ENCODE measurements at regions not wholly inside any gene's neighbourhood (a gene's known extent, or its start where the extent isn't known, plus 50 kb on each side); places are given as distances from the start of the nearest gene placed in this dataset.

GRCh38 chr3:102125994-102126368, 276.7 kb downstream of the NFKBIZ start:
- Histone ChIP-seq H3K27me3 (no peaks in the 10 kb centered on the region), H3K4me1 (no peaks in the 10 kb centered on the region), H3K27ac (no peak overlapping the region), H3K36me3 (no peaks in the 10 kb centered on the region), H3K9me3 (peaks cover 0 to 4% (median 0%) of the 10 kb centered on the region in 4 donors), H3K4me3 (no peak overlapping the region)
- TF ChIP-seq POLR2A (IDR thresholded peaks at IDR 0.05): no peak
- TF ChIP-seq CTCF (IDR thresholded peaks at IDR 0.05): no peak
- no peak for DNase-seq

GRCh38 chr3:102129760-102130608, 280.7 kb downstream of the NFKBIZ start:
- H3K4me1 ChIP-seq: no peaks in the 10 kb centered on the region
- no peaks in the 10 kb centered on the region for H3K9me3 ChIP-seq
- H3K36me3 ChIP-seq: no peaks in the 10 kb centered on the region
- peak overlapping the region in 1 of 4 donors; percentile 65 for H3K27ac ChIP-seq
- H3K27me3 ChIP-seq: no peaks in the 10 kb centered on the region
- no peak for DNase-seq
- no peak overlapping the region for H3K4me3 ChIP-seq
- no peak for TF ChIP-seq POLR2A (IDR thresholded peaks at IDR 0.05)
- TF ChIP-seq CTCF (IDR thresholded peaks at IDR 0.05): no peak

- Histone ChIP-seq H3K9me3 (no peaks in the 10 kb centered on the region), H3K27me3 (no peaks in the 10 kb centered on the region), H3K36me3 (no peaks in the 10 kb centered on the region), H3K4me1 (no peaks in the 10 kb centered on the region), H3K4me3 (no peak overlapping the region), H3K27ac (no peak overlapping the region)
- no peak for TF ChIP-seq POLR2A (IDR thresholded peaks at IDR 0.05)
- TF ChIP-seq CTCF (IDR thresholded peaks at IDR 0.05): no peak
- DNase-seq: no peak
Measured at GRCh38 chr3:102132370-102132769, 283.1 kb downstream of the NFKBIZ start.

GRCh38 chr3:102133376-102133775, 284.1 kb downstream of the NFKBIZ start:
- no peak for DNase-seq
- TF ChIP-seq CTCF (IDR thresholded peaks at IDR 0.05) (no peak), POLR2A (IDR thresholded peaks at IDR 0.05) (no peak)

GRCh38 chr3:102135316-102135715, 286.0 kb downstream of the NFKBIZ start:
- DNase-seq: no peak
- Histone ChIP-seq H3K4me1 (no peaks in the 10 kb centered on the region), H3K9me3 (no peaks in the 10 kb centered on the region), H3K27me3 (no peaks in the 10 kb centered on the region), H3K27ac (no peak overlapping the region), H3K36me3 (no peaks in the 10 kb centered on the region), H3K4me3 (no peak overlapping the region)
- TF ChIP-seq CTCF (IDR thresholded peaks at IDR 0.05): no peak
- no peak for TF ChIP-seq POLR2A (IDR thresholded peaks at IDR 0.05)

More at GRCh38 chr3:102133376-102133775, 284.1 kb downstream of the NFKBIZ start:
- Histone ChIP-seq H3K4me3 (no peak overlapping the region), H3K36me3 (no peaks in the 10 kb centered on the region), H3K27me3 (no peaks in the 10 kb centered on the region), H3K4me1 (no peaks in the 10 kb centered on the region), H3K27ac (no peak overlapping the region), H3K9me3 (no peaks in the 10 kb centered on the region)

Data from Peyer's patch (tissue), 4 donors.